IMR-90 (cell line): ENCODE measurements at regions not wholly inside any gene's neighbourhood (a gene's known extent, or its start where the extent isn't known, plus 50 kb on each side); places are given as distances from the start of the nearest gene placed in this dataset.

Experiments
- ATAC-seq: fragments of 200-7000 bp; cut with Tn5 transposase; 2 replicates; pipeline ENCODE4 v1.9.1; 2020; ENCODE audit warnings: low read depth, mild to moderate bottlenecking, moderate library complexity
- BruUV-seq: library from RNA; stranded (reverse); fragments of 400-500 nt; replicated peaks from 2 replicates; lab custom pipeline; 2021; lab: Mats Ljungman, UMichigan
- CTCF ChIA-PET: fragments of 300-600 bp; formaldehyde crosslinking; extraction: SDS; loops from one replicate; lab custom pipeline; 2021; ENCODE audit warnings: antibody characterized with exemption; lab: Yijun Ruan, JAX
- POLR2A ChIA-PET: fragments of 300-600 bp; sonication (Branson Sonifier 250); formaldehyde crosslinking; loops from one replicate; lab custom pipeline; 2022; ENCODE audit warnings: antibody characterized with exemption; ENCODE audit not compliant: unreplicated experiment; lab: Charles Lee
- DNase-seq: peaks from one replicate; pipeline ENCODE4 v3.0.0; 2013
- H2AFZ ChIP-seq: replicated peaks from 2 replicates; pipeline ENCODE3; 2013; ENCODE audit warnings: low read length, mild to moderate bottlenecking; ENCODE audit not compliant: poor library complexity
- H2AK5ac ChIP-seq: 2 replicates; pipeline ENCODE4 v1.6.1; 2013; ENCODE audit warnings: low read depth, low read length, inconsistent platforms
- H2AK9ac ChIP-seq: replicated peaks from 2 replicates; pipeline ENCODE3; 2013; ENCODE audit warnings: mild to moderate bottlenecking, low read depth, low read length, moderate library complexity; ENCODE audit not compliant: poor library complexity
- H2BK120ac ChIP-seq: 2 replicates; pipeline ENCODE4 v1.6.1; 2013; ENCODE audit warnings: low read depth, low read length, inconsistent platforms
- H2BK15ac ChIP-seq: 3 replicates; pipeline ENCODE4 v1.6.1; 2013; ENCODE audit warnings: low read depth, low read length, inconsistent platforms
- H2BK20ac ChIP-seq: 2 replicates; pipeline ENCODE4 v1.6.1; 2013; ENCODE audit warnings: low read depth, mild to moderate bottlenecking, inconsistent platforms, low read length, moderate library complexity
- H2BK5ac ChIP-seq: 2 replicates; pipeline ENCODE4 v1.6.1; 2013; ENCODE audit warnings: mild to moderate bottlenecking, low read depth, low read length, inconsistent platforms; ENCODE audit not compliant: poor library complexity, severe bottlenecking
- H3K14ac ChIP-seq: replicated peaks from 2 replicates; pipeline ENCODE4 v1.6.1; 2013; ENCODE audit warnings: low read depth, low read length, inconsistent platforms
- H3K18ac ChIP-seq: 2 replicates; pipeline ENCODE4 v1.6.1; 2013; ENCODE audit warnings: low read depth, low read length, control low read depth
- H3K23ac ChIP-seq: 2 replicates; pipeline ENCODE4 v1.6.1; 2013; ENCODE audit warnings: low read depth, low read length, inconsistent platforms
- H3K27ac ChIP-seq: 2 replicates; pipeline ENCODE4 v1.5.1; 2013; ENCODE audit warnings: mild to moderate bottlenecking, control low read depth, low read length; ENCODE audit not compliant: insufficient read depth
- H3K27me3 ChIP-seq: 2 replicates; pipeline ENCODE4 v1.6.1; 2013; ENCODE audit warnings: low read length; ENCODE audit not compliant: control insufficient read depth, insufficient read depth
- H3K36me3 ChIP-seq: 2 replicates; pipeline ENCODE4 v1.6.1; 2013; ENCODE audit warnings: low read length, mixed read lengths; ENCODE audit not compliant: control insufficient read depth, insufficient read depth
- H3K4ac ChIP-seq: 2 replicates; pipeline ENCODE4 v1.6.1; 2013; ENCODE audit warnings: low read depth, low read length, inconsistent platforms
- H3K4me1 ChIP-seq: 2 replicates; pipeline ENCODE4 v1.6.1; 2013; ENCODE audit warnings: low read length, mixed read lengths; ENCODE audit not compliant: control insufficient read depth, insufficient read depth
- H3K4me2 ChIP-seq: 2 replicates; pipeline ENCODE4 v1.6.1; 2013; ENCODE audit warnings: low read depth, mild to moderate bottlenecking, control low read depth, low read length, moderate library complexity
- H3K4me3 ChIP-seq: 2 replicates; pipeline ENCODE4 v1.5.1; 2013; ENCODE audit warnings: low read depth, mild to moderate bottlenecking, control low read depth, low read length, moderate library complexity; ENCODE audit not compliant: insufficient read depth
- H3K56ac ChIP-seq: 2 replicates; pipeline ENCODE4 v1.6.1; 2013; ENCODE audit warnings: low read length, inconsistent platforms; ENCODE audit not compliant: insufficient read depth; ENCODE audit errors: extremely low read depth
- H3K79me1 ChIP-seq, 2 experiments: 2 replicates each; pipeline ENCODE4 v1.6.1; 2013; ENCODE audit warnings: low read length in 2 of 2, inconsistent platforms in 1 of 2, low read depth in 1 of 2
- H3K9ac ChIP-seq: 2 replicates; pipeline ENCODE4 v1.6.1; 2013; ENCODE audit warnings: low read depth, low read length, control low read depth
- H3K9me1 ChIP-seq: 2 replicates; pipeline ENCODE4 v1.6.1; 2013; ENCODE audit warnings: low read length, inconsistent platforms; ENCODE audit not compliant: insufficient read depth
- H3K9me3 ChIP-seq: 2 replicates; pipeline ENCODE4 v1.6.1; 2013; ENCODE audit warnings: low read length; ENCODE audit not compliant: control insufficient read depth, insufficient read depth
- H4K20me1 ChIP-seq: 2 replicates; pipeline ENCODE4 v1.6.1; 2013; ENCODE audit warnings: low read length, inconsistent platforms; ENCODE audit not compliant: insufficient read depth
- H4K5ac ChIP-seq: 2 replicates; pipeline ENCODE4 v1.6.1; 2013; ENCODE audit warnings: mild to moderate bottlenecking, low read depth, low read length, control low read depth
- H4K8ac ChIP-seq, 2 experiments: 2 replicates each; pipeline ENCODE4 v1.6.1; 2013; ENCODE audit warnings: low read depth in 2 of 2, low read length in 2 of 2, control low read depth in 1 of 2, inconsistent platforms in 1 of 2
- H4K91ac ChIP-seq: 2 replicates; pipeline ENCODE4 v1.6.1; 2013; ENCODE audit warnings: low read depth, low read length, inconsistent platforms; ENCODE audit not compliant: insufficient read depth
- CEBPB ChIP-seq: IDR thresholded peaks from 2 replicates; pipeline ENCODE4 v1.6.1; 2012; ENCODE audit warnings: low read depth, low read length, improper control_type of control experiment
- CTCF ChIP-seq: conservative IDR thresholded peaks from 2 replicates; pipeline ENCODE4 v1.5.1; 2012; ENCODE audit warnings: mild to moderate bottlenecking, low read depth, low read length, improper control_type of control experiment
- MAZ ChIP-seq: IDR thresholded peaks from 2 replicates; pipeline ENCODE4 v1.6.1; 2012; ENCODE audit warnings: low read depth, mild to moderate bottlenecking, low read length, improper control_type of control experiment, moderate library complexity, borderline replicate concordance
- MXI1 ChIP-seq: IDR thresholded peaks from 2 replicates; pipeline ENCODE4 v1.6.1; 2012; ENCODE audit warnings: low read depth, mild to moderate bottlenecking, low read length, moderate library complexity, borderline replicate concordance
- WGBS, 2 experiments: methylation state at CpG; one replicate each; pipeline versions ENCODE4 v1.1.5 to v1.1.7; 2013; ENCODE audit warnings: missing lambda C conversion rate in 2 of 2; ENCODE audit not compliant: insufficient read length in 1 of 2; ENCODE audit errors: extremely low coverage in 2 of 2; 5-methylcytosine and 5-hydroxymethylcytosine counted together
- dilution Hi-C: fragments of 300-500 bp; cut with HindIII; formaldehyde crosslinking; loops from one replicate; pipeline ENCODE4 v1.14.3; 2018; ENCODE audit warnings: low sequenced_read_pairs; ENCODE audit not compliant: unreplicated experiment
- in situ Hi-C: fragments of 300-500 bp; cut with MboI; formaldehyde crosslinking; loops from 3 replicates; pipeline ENCODE4 v1.14.3; 2019; ENCODE audit warnings: low sequenced_read_pairs, inconsistent platforms, mixed read lengths
- intact Hi-C: fragments of 100-400 bp; cut with micrococcal nuclease; formaldehyde crosslinking; loops from 2 replicates; pipeline ENCODE4 v1.10.0; 2022

GRCh38 chr2:182591774-182592173 is 124.3 kb upstream of the DNAJC10 start:
- ChIA-PET CTCF (interaction anchor here (1.0 kb wide), 1 partner anchor 56 kb away, joined by 3 read pairs; no protein-coding TSS in a partner anchor), POLR2A (no interaction called here)
- no peak overlapping the region for H3K4me2 ChIP-seq
- H4K8ac ChIP-seq: no peak overlapping the region
- H3K56ac ChIP-seq: no peak overlapping the region
- H3K9ac ChIP-seq: no peak overlapping the region
- BruUV-seq: no TSS peak
- H3K79me1 ChIP-seq: no peaks in the 10 kb centered on the region
- H2AK5ac ChIP-seq: no peak overlapping the region
- dilution Hi-C loops: no loop called here
- in situ Hi-C loops: no loop called here
- no peak overlapping the region; the same call in 2 of the 3 replicates for H2BK15ac ChIP-seq
- intact Hi-C loops: loop anchor here (10.0 kb wide), 1 partner anchor 443 kb away; the partner anchor contains the start of gene NCKAP1
- peak overlapping the region; percentile 57; the same call in 1 of the 2 replicates for H2BK20ac ChIP-seq
- no peak overlapping the region for H4K5ac ChIP-seq
- no peak overlapping the region for H2AFZ ChIP-seq
- no peak overlapping the region for H3K23ac ChIP-seq
- H3K36me3 ChIP-seq: no peaks in the 10 kb centered on the region
- no peak overlapping the region for H3K4ac ChIP-seq
- H4K91ac ChIP-seq: no peak overlapping the region
- DNase-seq (no peak), ATAC-seq (no peak)
- no peaks in the 10 kb centered on the region for H3K9me1 ChIP-seq
- TF ChIP-seq CEBPB (no peak), CTCF (no peak), MXI1 (no peak), MAZ (no peak)
- no peak overlapping the region for H3K4me3 ChIP-seq
- WGBS, 2 experiments: no CpG with 5 or more reads among the region's 1 CpG
- no peaks in the 10 kb centered on the region for H3K9me3 ChIP-seq
- no peak overlapping the region for H3K27ac ChIP-seq
- H3K27me3 ChIP-seq: no peaks in the 10 kb centered on the region
- no peak overlapping the region for H2BK120ac ChIP-seq
- H3K14ac ChIP-seq: no peak overlapping the region
- H2AK9ac ChIP-seq: no peak overlapping the region
- H3K18ac ChIP-seq: no peak overlapping the region
- peaks cover 10% of the 10 kb centered on the region for H3K4me1 ChIP-seq
- no peak overlapping the region for H2BK5ac ChIP-seq
- H4K20me1 ChIP-seq: no peaks in the 10 kb centered on the region
